ENCODE measurements at regions not wholly inside any gene's neighbourhood (a gene's known extent, or its start where the extent isn't known, plus 50 kb on each side); places are given as distances from the start of the nearest gene placed in this dataset.
A peak's percentile ranks its signal among the peaks of the same experiment; 100 is the strongest.

- CTCF ChIA-PET: interaction anchor here (3.9 kb wide), 1 partner anchor 580 kb away, joined by 31 read pairs; no protein-coding TSS in a partner anchor
- no peak for DNase-seq (ENCODE audit: low read depth, low spot score)
- intact Hi-C loops (cut with micrococcal nuclease): loop anchor here (10.0 kb wide), 1 partner anchor 852 kb away; no protein-coding TSS in a partner anchor
These were observed 115.6 kb downstream of the TMEM170B start for GRCh38 chr6:11653028-11653583.

DNA sequence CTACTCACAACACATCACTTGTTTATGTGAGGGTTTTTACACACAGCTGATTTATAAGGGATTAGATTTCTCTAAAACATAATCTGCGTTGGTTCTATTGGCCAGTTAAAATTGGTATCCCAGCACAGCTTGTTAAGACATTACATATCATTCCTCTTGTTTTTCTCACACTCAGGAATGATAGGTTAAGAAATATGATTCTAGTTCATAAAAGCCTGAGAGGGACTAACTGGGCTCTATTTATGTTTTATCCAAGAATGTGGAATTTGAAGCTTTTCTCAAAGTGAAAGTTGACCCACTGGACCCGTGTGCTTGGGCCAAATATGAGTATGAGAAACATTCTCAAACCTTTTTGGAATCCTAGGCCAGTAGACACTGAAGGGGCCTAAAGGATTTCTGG lies 117.3 kb downstream of the TMEM170B start:
- H3K36me3 ChIP-seq (ENCODE audit: control insufficient read depth in 1 of 2, insufficient read depth in 2 of 2, low read length in 2 of 2): no peaks in the 10 kb centered on the region
- no peaks in the 10 kb centered on the region for H3K27me3 ChIP-seq (ENCODE audit: insufficient read depth, low read length)
- peaks cover 6 to 19% of the 10 kb centered on the region in 2 experiments for H3K4me1 ChIP-seq (ENCODE audit: control insufficient read depth in 1 of 2, insufficient read depth in 2 of 2, low read length in 2 of 2)
- H3K27ac ChIP-seq (ENCODE audit: low read depth, low read length): no peak overlapping the region
- peak overlapping the region; percentile 6 for H2AFZ ChIP-seq (ENCODE audit: low read depth, low read length, poor library complexity, severe bottlenecking)
- H3K4me2 ChIP-seq (ENCODE audit: low read length): peak overlapping the region; percentile 36; the same call in 1 of the 2 replicates
- H3K4me3 ChIP-seq (replicated peaks in 1 of 2; ENCODE audit: low read depth in 1 of 2, low read length in 2 of 2): no peak overlapping the region
- H3K79me2 ChIP-seq (ENCODE audit: insufficient read depth, low read length): no peaks in the 10 kb centered on the region
- TF ChIP-seq POLR2A (IDR thresholded peaks at IDR 0.05; ENCODE audit: borderline replicate concordance, extremely low read depth, insufficient read depth, insufficient read length) (no peak), EZH2 (IDR thresholded peaks at IDR 0.05) (no peak), SRF (IDR thresholded peaks at IDR 0.05; ENCODE audit: low read depth) (no peak), SIN3A (IDR thresholded peaks at IDR 0.05; ENCODE audit: low read depth) (no peak), POLR2AphosphoS5 (IDR thresholded peaks at IDR 0.05; ENCODE audit: low read depth, low read length) (no peak), MAX (IDR thresholded peaks at IDR 0.05) (no peak), SP1 (IDR thresholded peaks at IDR 0.05; ENCODE audit: low read depth) (no peak), EZH2phosphoT487 (IDR thresholded peaks at IDR 0.05; ENCODE audit: borderline replicate concordance) (no peak), TCF7L2 (IDR thresholded peaks at IDR 0.05; ENCODE audit: borderline replicate concordance, extremely low read depth, insufficient read depth, insufficient read length) (no peak)
- TF ChIP-seq, protein P1, sequence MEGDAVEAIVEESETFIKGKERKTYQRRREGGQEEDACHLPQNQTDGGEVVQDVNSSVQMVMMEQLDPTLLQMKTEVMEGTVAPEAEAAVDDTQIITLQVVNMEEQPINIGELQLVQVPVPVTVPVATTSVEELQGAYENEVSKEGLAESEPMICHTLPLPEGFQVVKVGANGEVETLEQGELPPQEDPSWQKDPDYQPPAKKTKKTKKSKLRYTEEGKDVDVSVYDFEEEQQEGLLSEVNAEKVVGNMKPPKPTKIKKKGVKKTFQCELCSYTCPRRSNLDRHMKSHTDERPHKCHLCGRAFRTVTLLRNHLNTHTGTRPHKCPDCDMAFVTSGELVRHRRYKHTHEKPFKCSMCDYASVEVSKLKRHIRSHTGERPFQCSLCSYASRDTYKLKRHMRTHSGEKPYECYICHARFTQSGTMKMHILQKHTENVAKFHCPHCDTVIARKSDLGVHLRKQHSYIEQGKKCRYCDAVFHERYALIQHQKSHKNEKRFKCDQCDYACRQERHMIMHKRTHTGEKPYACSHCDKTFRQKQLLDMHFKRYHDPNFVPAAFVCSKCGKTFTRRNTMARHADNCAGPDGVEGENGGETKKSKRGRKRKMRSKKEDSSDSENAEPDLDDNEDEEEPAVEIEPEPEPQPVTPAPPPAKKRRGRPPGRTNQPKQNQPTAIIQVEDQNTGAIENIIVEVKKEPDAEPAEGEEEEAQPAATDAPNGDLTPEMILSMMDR (IDR thresholded peaks at IDR 0.05 in 2 of 3, conservative IDR thresholded peaks at IDR 0.05 in 1 of 3; ENCODE audit: borderline replicate concordance in 1 of 3, insufficient read depth in 1 of 3, low read depth in 2 of 3, low read length in 2 of 3): no peak
- TF ChIP-seq, protein P2, sequence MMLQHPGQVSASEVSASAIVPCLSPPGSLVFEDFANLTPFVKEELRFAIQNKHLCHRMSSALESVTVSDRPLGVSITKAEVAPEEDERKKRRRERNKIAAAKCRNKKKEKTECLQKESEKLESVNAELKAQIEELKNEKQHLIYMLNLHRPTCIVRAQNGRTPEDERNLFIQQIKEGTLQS (IDR thresholded peaks at IDR 0.05): no peak
- DNase-seq (ENCODE audit: low read depth, low spot score): no peak
- ChIA-PET RAD21 (ENCODE audit: low non-redundant PET in 1 of 2, low total read pairs in 2 of 2, uncharacterized antibody in 2 of 2, unreplicated experiment in 2 of 2) (interaction anchor here in 1 of 2 experiments (1.9 kb wide), 1 partner anchor 579 kb away, joined by 6 read pairs; no protein-coding TSS in a partner anchor), CTCF (interaction anchor here (0.7 to 3.9 kb wide), 10 partner anchors 20 to 952 kb away, joined by 3 to 31 read pairs (median 5); partner anchors contain the start of gene EDN1), POLR2A (no interaction called here)
- H3K9ac ChIP-seq (ENCODE audit: low read length): no peak overlapping the region
- intact Hi-C loops (cut with micrococcal nuclease): loop anchor here (1.0 to 10.0 kb wide), 7 partner anchors 420 to 950 kb away; partner anchors contain the start of gene EDN1
- no peaks in the 10 kb centered on the region for H3K9me3 ChIP-seq (ENCODE audit: control insufficient read depth in 1 of 2, insufficient read depth in 1 of 2, low read depth in 1 of 2, low read length in 2 of 2)
- ATAC-seq: no peak
- H4K20me1 ChIP-seq (ENCODE audit: insufficient read depth): no peaks in the 10 kb centered on the region
- BruUV-seq (replicated peaks): no TSS peak
- H3K9me2 ChIP-seq (ENCODE audit: insufficient read depth): no peaks in the 10 kb centered on the region

More at GRCh38 chr6:11653028-11653583, 115.6 kb downstream of the TMEM170B start:
- Histone ChIP-seq H3K9ac (ENCODE audit: low read length) (no peak overlapping the region), H3K36me3 (ENCODE audit: control insufficient read depth in 1 of 2, insufficient read depth in 2 of 2, low read length in 2 of 2) (no peaks in the 10 kb centered on the region), H3K27ac (ENCODE audit: low read depth, low read length) (no peak overlapping the region), H3K4me3 (replicated peaks in 1 of 2; ENCODE audit: low read depth in 1 of 2, low read length in 2 of 2) (no peak overlapping the region), H3K9me3 (ENCODE audit: control insufficient read depth in 1 of 2, insufficient read depth in 1 of 2, low read depth in 1 of 2, low read length in 2 of 2) (no peaks in the 10 kb centered on the region), H3K79me2 (ENCODE audit: insufficient read depth, low read length) (no peaks in the 10 kb centered on the region), H3K27me3 (ENCODE audit: insufficient read depth, low read length) (no peaks in the 10 kb centered on the region), H3K4me2 (ENCODE audit: low read length) (peak overlapping the region; percentile 20; the same call in 1 of the 2 replicates), H4K20me1 (ENCODE audit: insufficient read depth) (no peaks in the 10 kb centered on the region), H3K4me1 (ENCODE audit: control insufficient read depth in 1 of 2, insufficient read depth in 2 of 2, low read length in 2 of 2) (peaks cover 6 to 19% of the 10 kb centered on the region in 2 experiments), H3K9me2 (ENCODE audit: insufficient read depth) (no peaks in the 10 kb centered on the region), H2AFZ (ENCODE audit: low read depth, low read length, poor library complexity, severe bottlenecking) (no peak overlapping the region)
- ATAC-seq: no peak
- TF ChIP-seq RAD21 (IDR thresholded peaks at IDR 0.05; ENCODE audit: low read depth) (no peak), JUND (IDR thresholded peaks at IDR 0.05) (no peak)
- no TSS peak for BruUV-seq (replicated peaks)
- ChIA-PET RAD21 (ENCODE audit: low non-redundant PET in 1 of 2, low total read pairs in 2 of 2, uncharacterized antibody in 2 of 2, unreplicated experiment in 2 of 2) (no interaction called here), POLR2A (no interaction called here)
